GM13976 (cell line): ENCODE measurements at regions not wholly inside any gene's neighbourhood (a gene's known extent, or its start where the extent isn't known, plus 50 kb on each side); places are given as distances from the start of the nearest gene placed in this dataset.

Source experiments
- DNase-seq: peaks from one replicate; pipeline ENCODE4 v3.0.0; 2012; ENCODE audit warnings: low spot score
- CTCF ChIP-seq: IDR thresholded peaks from 2 replicates; pipeline ENCODE4 v1.5.1; 2012; ENCODE audit warnings: borderline replicate concordance, mild to moderate bottlenecking; ENCODE audit not compliant: insufficient read depth; ENCODE audit errors: extremely low read depth, missing control alignments, control extremely low read depth
- in situ Hi-C: fragments of 300-500 bp; cut with MboI; formaldehyde crosslinking; loops from one replicate; pipeline ENCODE4 v1.12.0; 2022; ENCODE audit warnings: low sequenced_read_pairs, mixed read lengths, inconsistent platforms; ENCODE audit not compliant: unreplicated experiment

- no peak for DNase-seq
- in situ Hi-C loops = no loop called here
- peak; percentile 48 for TF ChIP-seq CTCF
Observed at GRCh38 chr21:35616090-35616489, 444.2 kb downstream of the SETD4 start.

GRCh38 chr21:35615325-35615724 lies 445.0 kb downstream of the SETD4 start:
- DNase-seq = no peak
- in situ Hi-C loops = no loop called here

GRCh38 chr21:35614396-35614921 lies 445.9 kb downstream of the SETD4 start:
- in situ Hi-C loops = no loop called here
- no peak for TF ChIP-seq CTCF
- no peak for DNase-seq

More at GRCh38 chr21:35615325-35615724, 445.0 kb downstream of the SETD4 start:
- TF ChIP-seq CTCF = no peak

- TF ChIP-seq CTCF = no peak
- DNase-seq = no peak
- in situ Hi-C loops = no loop called here
Observed at GRCh38 chr21:35611708-35612132, 448.6 kb downstream of the SETD4 start.

GRCh38 chr21:35609263-35609662 lies 451.1 kb downstream of the SETD4 start:
- no peak for DNase-seq
- TF ChIP-seq CTCF = no peak
- in situ Hi-C loops = no loop called here

GRCh38 chr21:35607406-35607805 lies 452.9 kb downstream of the SETD4 start:
- no peak for TF ChIP-seq CTCF
- in situ Hi-C loops = no loop called here
- no peak for DNase-seq

GRCh38 chr21:35606578-35606977 lies 453.7 kb downstream of the SETD4 start:
- TF ChIP-seq CTCF = no peak
- in situ Hi-C loops = no loop called here
- DNase-seq = no peak
